Natural killer cell (primary cell): ENCODE measurements at regions not wholly inside any gene's neighbourhood (a gene's known extent, or its start where the extent isn't known, plus 50 kb on each side); places are given as distances from the start of the nearest gene placed in this dataset.

Experiments used
- ATAC-seq, 3 donors: fragments of 150-1000 bp in 2 of 3; fragments of 200-7000 bp in 1 of 3; cut with Tn5 transposase; 1 replicate in 1 of 3; 2 replicates in 2 of 3; pipeline ENCODE4 v1.10.0; 2021; ENCODE audit warnings: mild to moderate bottlenecking in 2 of 3, moderate library complexity in 2 of 3
- DNase-seq, 2 donors: peaks; one replicate each; pipeline versions ENCODE4 v3.0.0 to v3.0.0-alpha.2; 2013 to 2021; ENCODE audit warnings: mixed read lengths in 1 of 2
- H3K27ac ChIP-seq: one replicate; pipeline ENCODE4 v1.5.1; 2013; ENCODE audit warnings: mild to moderate bottlenecking, low read length
- H3K27me3 ChIP-seq: one replicate; pipeline ENCODE4 v1.6.1; 2013; ENCODE audit warnings: low read length; ENCODE audit not compliant: control insufficient read depth, insufficient read depth
- H3K36me3 ChIP-seq: one replicate; pipeline ENCODE4 v1.6.1; 2013; ENCODE audit warnings: low read length; ENCODE audit not compliant: control insufficient read depth, insufficient read depth
- H3K4me1 ChIP-seq: one replicate; pipeline ENCODE4 v1.6.1; 2013; ENCODE audit warnings: low read length; ENCODE audit not compliant: control insufficient read depth, insufficient read depth
- H3K4me3 ChIP-seq: one replicate; pipeline ENCODE4 v1.5.1; 2013; ENCODE audit warnings: low read length
- H3K9me3 ChIP-seq: one replicate; pipeline ENCODE4 v1.6.1; 2013; ENCODE audit warnings: low read length; ENCODE audit not compliant: control insufficient read depth, insufficient read depth
- H3K27ac Mint-ChIP-seq, 2 donors: one replicate each; pipeline ENCODE4 v1.8.0; 2022; ENCODE audit warnings: mild to moderate bottlenecking in 2 of 2, mixed read lengths in 2 of 2, moderate library complexity in 1 of 2
- H3K27me3 Mint-ChIP-seq, 2 donors: one replicate each; pipeline ENCODE4 v1.8.0; 2022; ENCODE audit warnings: low read depth in 2 of 2, mixed read lengths in 2 of 2
- H3K36me3 Mint-ChIP-seq: one replicate; pipeline ENCODE4 v1.8.0; 2022; ENCODE audit warnings: mixed read lengths
- H3K4me1 Mint-ChIP-seq, 2 donors: one replicate each; pipeline ENCODE4 v1.8.0; 2022; ENCODE audit warnings: mixed read lengths in 2 of 2
- H3K4me3 Mint-ChIP-seq: one replicate; pipeline ENCODE4 v1.8.0; 2022; ENCODE audit warnings: mild to moderate bottlenecking, moderate library complexity, mixed read lengths
- H3K9me3 Mint-ChIP-seq, 2 donors: one replicate each; pipeline ENCODE4 v1.8.0; 2022; ENCODE audit warnings: mixed read lengths in 2 of 2
- CTCF ChIP-seq: fragments of 200-600 bp; IDR thresholded peaks from one replicate; pipeline ENCODE4 v1.8.0; 2022; ENCODE audit warnings: antibody characterized with exemption
- WGBS: methylation state at CpG from one replicate; pipeline ENCODE4 v1.1.7; 2013; ENCODE audit warnings: missing lambda C conversion rate; ENCODE audit not compliant: insufficient coverage; 5-methylcytosine and 5-hydroxymethylcytosine counted together
- intact Hi-C: fragments of 100-400 bp; cut with micrococcal nuclease; formaldehyde crosslinking; loops from one replicate; pipeline ENCODE4 v1.14.2; 2022

- TF ChIP-seq CTCF: no peak
- Histone ChIP-seq H3K4me1 (no peaks in the 10 kb centered on the region), H3K4me3 (no peak overlapping the region), H3K27ac (no peak overlapping the region), H3K36me3 (no peaks in the 10 kb centered on the region), H3K9me3 (no peaks in the 10 kb centered on the region), H3K27me3 (no peaks in the 10 kb centered on the region)
- Mint-ChIP-seq H3K4me3 (no peak overlapping the region), H3K4me1 (no peaks in the 10 kb centered on the region), H3K27me3 (peaks cover 0 to 3% of the 10 kb centered on the region in 2 donors), H3K27ac (no peak overlapping the region), H3K9me3 (peaks cover 6 to 8% of the 10 kb centered on the region in 2 donors), H3K36me3 (no peaks in the 10 kb centered on the region)
- DNase-seq (no peak), ATAC-seq (no peak)
- 87% methylated on average over 2 of the region's 3 CpGs for WGBS
- intact Hi-C loops: no loop called here
These were observed 207.6 kb downstream of the CETN3 start for GRCh38 chr5:90201923-90202322.

- Mint-ChIP-seq H3K27me3 (no peaks in the 10 kb centered on the region), H3K9me3 (peaks cover 5 to 6% of the 10 kb centered on the region in 2 donors), H3K36me3 (no peaks in the 10 kb centered on the region), H3K4me3 (no peak overlapping the region), H3K27ac (no peak overlapping the region), H3K4me1 (no peaks in the 10 kb centered on the region)
- H3K9me3 ChIP-seq: no peaks in the 10 kb centered on the region
- intact Hi-C loops: no loop called here
- no peaks in the 10 kb centered on the region for H3K4me1 ChIP-seq
- 88% methylated on average over 2 of the region's 2 CpGs for WGBS
- ATAC-seq (no peak), DNase-seq (no peak)
- no peak for TF ChIP-seq CTCF
- H3K27ac ChIP-seq: no peak overlapping the region
- H3K36me3 ChIP-seq: no peaks in the 10 kb centered on the region
- H3K27me3 ChIP-seq: no peaks in the 10 kb centered on the region
- no peak overlapping the region for H3K4me3 ChIP-seq
These were observed 216.3 kb downstream of the CETN3 start for GRCh38 chr5:90193185-90193822.

- no peaks in the 10 kb centered on the region for H3K36me3 Mint-ChIP-seq
- intact Hi-C loops: no loop called here
- no peak overlapping the region for H3K27ac Mint-ChIP-seq
- H3K4me1 Mint-ChIP-seq: no peaks in the 10 kb centered on the region
- no peak for DNase-seq
- peaks cover 5 to 6% of the 10 kb centered on the region in 2 donors for H3K9me3 Mint-ChIP-seq
- Histone ChIP-seq H3K27ac (no peak overlapping the region), H3K36me3 (no peaks in the 10 kb centered on the region), H3K4me3 (no peak overlapping the region), H3K9me3 (no peaks in the 10 kb centered on the region), H3K27me3 (no peaks in the 10 kb centered on the region), H3K4me1 (no peaks in the 10 kb centered on the region)
- WGBS: 55% methylated on average over 1 of the region's 2 CpGs
- no peak overlapping the region for H3K4me3 Mint-ChIP-seq
- H3K27me3 Mint-ChIP-seq: no peaks in the 10 kb centered on the region
- no peak for TF ChIP-seq CTCF
- no peak for ATAC-seq
These were observed 218.1 kb downstream of the CETN3 start for GRCh38 chr5:90191352-90192045.
